ENCODE measurements at regions not wholly inside any gene's neighbourhood (a gene's known extent, or its start where the extent isn't known, plus 50 kb on each side); places are given as distances from the start of the nearest gene placed in this dataset.
"Not testable (repeated sequence)": the region's sequence is repeated elsewhere in the genome, so short reads cannot be mapped to it uniquely, and the experiment has no call there.

DNA sequence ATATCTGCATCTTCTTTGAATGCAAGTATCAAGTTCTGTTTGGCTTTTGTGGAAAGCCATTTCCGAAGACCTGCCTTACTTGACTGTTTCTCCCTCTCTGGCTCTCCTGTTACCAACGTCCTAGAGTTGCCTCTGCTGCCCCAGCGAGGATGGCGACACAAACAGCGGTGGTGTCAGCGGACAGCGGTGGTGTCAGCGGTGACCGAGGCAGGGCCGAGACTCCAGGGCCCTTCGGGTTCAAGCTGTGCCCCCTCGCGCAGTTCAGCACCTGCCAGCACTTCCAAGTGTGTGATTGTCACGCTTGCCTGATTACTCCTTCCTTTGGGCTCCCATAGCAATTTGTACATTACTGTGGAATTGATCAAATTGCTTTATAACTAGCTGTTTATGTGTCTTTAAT lies 336.9 kb upstream of the FAT1 start:
- DNase-seq: no peak

- no peak for DNase-seq
Observed at GRCh38 chr4:187063251-187063650, 339.6 kb upstream of the FAT1 start.

DNA sequence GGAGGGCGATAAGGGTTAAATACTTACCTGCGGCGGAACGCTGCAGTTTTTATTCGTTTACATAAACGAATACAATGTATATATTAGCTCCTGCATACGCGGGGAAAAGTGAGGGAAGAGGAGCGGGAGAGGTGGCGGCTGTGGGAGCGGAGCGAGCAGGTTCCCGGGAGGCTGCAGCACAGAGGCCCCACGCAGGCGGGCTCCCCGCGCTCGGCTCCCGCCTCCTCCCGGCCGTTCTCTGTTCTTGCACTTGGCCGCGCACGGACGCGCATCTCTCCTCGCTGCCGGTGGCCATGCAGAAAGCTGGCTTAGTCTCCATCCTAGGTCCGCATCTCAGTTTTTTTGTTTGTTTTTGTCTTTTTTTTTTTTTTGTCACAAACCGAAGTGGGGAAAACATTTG lies 340.4 kb upstream of the FAT1 start:
- DNase-seq: no peak

DNA sequence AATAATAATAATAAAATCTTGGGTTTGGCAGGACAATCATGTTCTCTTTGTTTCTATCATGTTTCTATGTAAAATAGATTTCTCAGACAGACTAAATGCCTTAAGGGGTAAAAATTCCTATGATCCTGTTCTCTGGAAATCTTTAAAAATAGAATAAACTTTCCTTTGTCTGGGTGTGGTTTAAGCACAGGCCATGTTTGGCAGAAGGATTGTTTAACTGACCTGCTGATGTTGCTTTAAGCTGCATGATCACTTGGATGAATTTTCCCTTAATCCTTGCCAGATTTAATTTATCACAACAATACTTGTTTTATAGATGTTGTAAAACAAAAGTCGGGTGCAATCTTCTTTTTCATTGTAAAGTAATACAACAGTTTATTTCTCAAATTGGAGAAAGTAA lies 341.7 kb upstream of the FAT1 start:
- DNase-seq: no peak

DNA sequence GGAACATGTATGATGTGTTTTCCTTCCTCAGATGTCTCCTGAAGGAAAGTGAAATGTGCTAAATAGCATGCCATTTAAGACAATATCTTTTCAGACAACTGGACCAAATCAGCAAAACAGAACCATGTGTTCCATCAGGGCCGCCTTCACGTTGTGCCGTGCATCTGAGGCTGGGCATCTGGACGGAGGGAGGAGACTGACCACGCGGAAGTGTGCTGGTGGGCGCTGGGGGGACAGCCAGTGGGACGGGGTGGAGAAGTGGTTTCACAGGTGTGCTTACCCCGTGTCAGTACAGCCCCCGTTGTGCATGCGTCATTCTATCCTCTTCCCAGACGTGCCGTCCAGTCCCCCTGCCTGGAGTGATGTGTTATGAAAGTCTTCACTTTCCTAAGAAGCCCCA lies 342.1 kb upstream of the FAT1 start:
- DNase-seq: no peak

DNA sequence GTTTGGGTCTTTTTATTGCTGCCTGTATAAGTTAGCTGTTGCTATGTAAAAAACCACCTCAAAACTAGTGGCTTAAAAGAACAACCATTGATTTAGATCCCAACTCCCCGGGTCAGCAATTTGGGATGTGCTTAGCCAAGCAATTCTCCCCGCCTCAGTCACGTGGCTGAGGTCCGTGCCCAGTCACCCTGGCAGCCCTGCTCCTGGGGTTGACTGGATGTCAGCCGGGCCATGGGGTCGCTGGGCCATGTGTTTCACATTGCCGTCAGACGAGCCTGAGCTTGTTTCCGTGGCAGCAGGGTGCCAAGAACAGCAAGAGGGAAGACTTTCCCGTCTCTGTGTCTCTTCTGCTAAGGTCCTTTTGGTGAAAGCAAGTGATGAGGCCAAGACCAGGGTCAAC lies 345.7 kb upstream of the FAT1 start:
- DNase-seq: no peak

GRCh38 chr4:187070158-187070557 lies 346.5 kb upstream of the FAT1 start:
- no peak for DNase-seq

DNA sequence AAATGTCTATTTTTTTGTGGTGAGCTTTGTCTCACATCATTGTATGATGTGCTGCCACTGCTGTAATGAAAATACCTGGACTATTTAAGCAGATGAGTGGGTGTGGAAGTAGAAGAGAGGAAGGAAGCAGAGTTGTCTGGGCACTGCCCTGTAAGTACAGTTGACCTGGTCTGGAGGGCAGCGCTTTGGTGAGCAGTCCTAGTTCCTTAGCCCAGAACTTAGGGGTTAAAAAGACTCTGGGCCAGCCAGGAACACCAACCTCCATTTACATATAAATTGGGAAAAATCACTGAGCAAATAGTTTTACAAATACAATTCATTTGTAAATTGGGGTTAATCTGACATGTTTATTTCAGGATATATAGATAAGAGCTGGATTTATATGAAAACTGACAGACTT lies 347.1 kb upstream of the FAT1 start:
- no peak for DNase-seq

- no peak for DNase-seq
Observed at GRCh38 chr4:187071946-187072600, 348.4 kb upstream of the FAT1 start.

DNA sequence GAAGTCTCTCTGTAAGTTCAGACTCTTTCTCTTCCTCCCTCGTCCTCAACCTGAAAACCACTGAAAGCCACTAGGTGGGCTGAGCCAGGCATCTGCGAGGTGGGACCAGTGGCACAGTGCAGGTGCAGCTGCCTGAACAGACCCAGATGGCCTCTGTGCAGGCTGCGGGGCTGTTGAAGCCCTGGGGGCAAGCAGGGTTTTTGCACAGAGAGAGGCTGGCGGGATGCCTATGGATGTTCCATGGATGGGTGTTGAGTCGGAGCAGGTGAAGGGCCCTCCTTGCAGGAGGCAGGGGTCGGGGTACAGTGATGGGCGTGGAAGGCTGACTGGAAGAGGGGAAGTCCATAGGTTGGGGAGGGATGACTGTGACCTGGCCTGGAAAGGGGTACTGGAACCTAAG lies 350.2 kb upstream of the FAT1 start:
- DNase-seq: no peak

DNA sequence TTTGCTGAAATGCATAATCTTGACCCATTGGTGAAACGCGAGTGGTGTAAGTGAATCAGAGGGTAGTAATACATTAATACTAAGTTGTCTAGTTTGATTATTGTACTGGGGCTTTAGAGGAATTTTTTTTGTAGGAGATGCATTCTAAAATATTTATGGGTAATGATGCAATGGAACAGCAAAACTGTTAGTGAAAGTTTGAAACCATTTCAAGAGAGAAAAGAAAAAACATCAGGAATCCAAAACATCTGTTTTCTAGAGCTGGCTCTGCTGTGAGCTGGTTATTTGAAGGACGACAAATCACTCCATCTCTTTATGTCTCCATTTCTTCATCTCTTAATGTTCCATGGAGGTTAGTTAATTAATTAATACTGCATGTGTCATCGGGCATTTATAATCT lies 351.9 kb upstream of the FAT1 start:
- no peak for DNase-seq

DNA sequence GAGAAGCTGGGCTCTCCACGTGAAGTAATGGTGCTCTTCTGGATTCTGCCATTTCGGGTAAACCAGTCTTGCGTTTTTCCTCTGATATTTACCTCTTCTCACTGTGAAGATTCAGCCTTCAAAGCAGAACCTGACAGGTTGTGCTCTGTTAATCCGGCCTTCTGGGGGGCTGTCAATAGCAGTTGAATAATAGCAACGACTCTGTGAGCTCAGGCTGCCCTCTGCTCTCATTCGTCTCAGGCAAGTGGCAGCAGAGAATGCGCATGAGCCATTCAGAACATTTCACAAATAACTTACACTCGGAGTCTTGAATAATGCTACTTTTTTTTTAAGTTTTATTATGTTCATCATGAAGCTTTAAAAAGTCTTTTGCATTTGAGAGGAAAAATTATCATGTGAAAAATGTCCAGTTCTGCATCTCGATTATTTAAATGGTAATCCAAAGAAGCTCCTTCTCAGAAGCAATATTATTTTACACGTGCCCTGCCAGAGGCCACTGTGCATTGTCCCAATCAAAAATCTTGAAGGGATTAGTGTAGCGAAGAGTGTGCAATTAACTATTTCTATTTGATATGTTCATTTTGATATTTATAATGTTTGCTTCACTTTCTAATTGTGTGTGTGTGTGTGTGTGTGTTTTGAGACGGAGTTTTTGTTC lies 354.2 kb upstream of the FAT1 start:
- no peak for DNase-seq

DNA sequence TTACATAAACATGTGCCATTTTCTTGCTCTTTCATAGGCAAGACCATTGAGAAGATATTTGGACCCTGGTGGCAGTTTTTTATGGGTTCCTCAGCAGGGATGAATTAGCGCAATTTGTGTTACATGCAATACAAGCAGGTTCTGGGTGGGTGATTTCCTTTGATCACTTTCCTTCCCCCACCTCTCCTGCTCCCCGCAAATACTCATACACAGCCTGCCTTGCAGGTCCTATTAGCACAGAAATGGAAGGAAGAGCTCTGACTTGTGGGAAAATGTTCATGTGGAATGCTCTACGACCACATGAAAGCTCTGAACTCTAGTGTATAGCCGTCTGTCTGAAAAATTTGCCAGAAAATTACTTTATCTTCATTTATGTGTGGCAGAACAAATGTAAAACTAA lies 361.0 kb upstream of the FAT1 start:
- DNase-seq: no peak

DNA sequence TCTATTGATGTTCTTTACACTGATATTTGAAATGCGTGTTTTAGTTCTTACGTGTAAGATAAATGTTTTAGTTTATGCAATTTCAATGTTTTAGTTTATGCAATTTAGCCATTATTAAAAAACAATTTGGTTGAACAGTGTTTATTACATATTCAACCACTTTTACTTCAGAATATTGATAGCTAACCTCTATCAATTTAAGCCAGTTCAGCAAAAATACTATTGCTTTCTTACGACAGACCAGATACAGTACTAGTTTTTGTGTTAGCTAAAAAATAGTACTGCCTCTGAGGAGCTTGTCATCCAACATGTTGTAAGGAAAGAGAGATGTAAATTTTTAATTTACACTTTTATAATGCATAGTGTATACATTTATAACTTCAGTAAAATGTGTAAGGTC lies 361.7 kb upstream of the FAT1 start:
- DNase-seq: no peak

DNA sequence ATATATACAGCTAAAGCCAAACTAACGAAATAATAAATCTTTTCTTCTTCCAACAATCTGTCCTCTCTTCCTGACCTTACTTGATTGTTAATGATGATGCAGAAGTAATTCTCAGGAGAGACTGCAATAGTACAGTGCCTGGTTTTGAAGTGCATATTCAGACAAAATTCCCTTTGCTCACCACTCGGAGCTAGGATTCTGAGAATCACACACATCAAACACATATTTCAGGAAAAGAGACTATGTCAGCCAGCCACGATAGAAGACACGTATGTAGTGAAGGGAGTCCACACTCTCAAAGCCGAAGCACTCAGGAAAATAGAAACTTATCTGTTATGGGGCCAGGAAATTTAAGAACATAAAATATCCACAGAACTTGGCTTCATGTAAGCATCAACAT lies 362.5 kb upstream of the FAT1 start:
- no peak for DNase-seq

DNA sequence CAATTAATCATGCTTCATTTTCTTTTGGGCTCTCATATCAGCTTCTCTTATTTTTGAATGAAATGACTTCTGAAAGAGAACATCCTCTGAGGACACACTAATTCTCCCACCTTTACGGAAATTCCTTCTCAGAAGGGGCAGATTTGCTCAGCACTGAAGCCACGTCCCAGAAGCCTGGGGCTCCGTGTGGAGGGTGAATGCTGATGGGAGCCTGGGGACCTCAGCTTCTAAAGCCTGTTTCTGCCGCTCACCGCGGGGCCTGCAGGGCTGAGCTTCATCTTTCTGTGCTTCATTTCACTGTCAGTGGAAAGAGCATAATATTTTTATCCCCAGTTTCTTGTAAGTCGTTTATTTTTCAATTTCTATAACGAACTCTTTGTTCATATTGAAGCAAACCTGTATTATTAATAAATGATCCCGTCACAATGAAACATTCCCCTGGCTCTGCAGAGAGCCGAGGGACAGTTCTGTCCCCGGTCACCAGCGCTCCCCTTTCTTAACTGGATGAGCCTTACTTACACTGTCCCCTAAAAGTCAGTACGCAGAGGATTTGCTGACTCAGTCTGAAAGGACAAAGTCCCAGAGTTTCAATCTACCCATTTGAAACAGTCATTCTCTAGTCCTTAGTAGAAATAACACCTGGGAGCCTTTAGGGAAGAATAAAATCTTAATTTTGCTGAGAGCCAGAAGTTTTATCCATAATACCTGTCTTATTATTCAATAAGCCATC lies 364.6 kb upstream of the FAT1 start:
- no peak for DNase-seq

- no peak for DNase-seq
Observed at GRCh38 chr4:187090401-187090800, 366.7 kb upstream of the FAT1 start.

DNA sequence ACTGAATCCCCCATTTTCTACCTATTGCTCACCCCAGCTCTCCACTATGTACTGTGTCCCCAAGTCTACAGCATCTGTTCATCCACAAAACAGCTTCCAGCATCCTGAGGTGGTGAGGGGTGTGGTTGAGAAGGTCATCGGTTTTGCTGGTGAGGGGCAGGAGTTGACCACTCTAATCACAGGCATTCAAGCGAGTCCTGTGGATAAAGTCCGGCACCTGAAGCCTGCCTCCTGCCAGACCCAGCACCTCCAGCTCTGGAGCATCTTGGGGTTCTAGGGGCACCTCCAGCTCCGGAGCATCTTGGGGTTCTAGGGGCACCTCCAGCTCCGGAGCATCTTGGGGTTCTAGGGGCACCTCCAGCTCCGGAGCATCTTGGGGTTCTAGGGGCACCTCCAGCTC lies 367.2 kb upstream of the FAT1 start:
- not testable (repeated sequence) for DNase-seq

DNA sequence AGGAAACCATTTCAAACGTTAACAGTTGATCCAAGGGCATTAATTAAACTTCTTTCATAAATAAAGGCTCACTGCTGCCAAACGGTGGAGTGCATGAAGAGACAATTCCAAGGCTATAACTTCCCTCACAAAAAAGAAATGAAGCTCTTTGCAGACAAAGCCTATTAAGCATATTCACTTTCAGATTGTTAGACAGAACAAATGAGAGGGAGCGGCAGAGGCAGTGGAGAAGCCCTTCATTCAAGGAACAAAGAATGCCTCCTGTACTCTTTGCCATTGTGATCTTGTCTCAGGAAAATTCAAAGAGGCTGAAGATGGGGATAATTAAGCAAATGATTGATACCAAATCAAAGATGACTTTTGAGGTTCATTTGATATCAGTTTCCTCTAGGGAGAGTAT lies 370.5 kb upstream of the FAT1 start:
- DNase-seq: no peak

DNA sequence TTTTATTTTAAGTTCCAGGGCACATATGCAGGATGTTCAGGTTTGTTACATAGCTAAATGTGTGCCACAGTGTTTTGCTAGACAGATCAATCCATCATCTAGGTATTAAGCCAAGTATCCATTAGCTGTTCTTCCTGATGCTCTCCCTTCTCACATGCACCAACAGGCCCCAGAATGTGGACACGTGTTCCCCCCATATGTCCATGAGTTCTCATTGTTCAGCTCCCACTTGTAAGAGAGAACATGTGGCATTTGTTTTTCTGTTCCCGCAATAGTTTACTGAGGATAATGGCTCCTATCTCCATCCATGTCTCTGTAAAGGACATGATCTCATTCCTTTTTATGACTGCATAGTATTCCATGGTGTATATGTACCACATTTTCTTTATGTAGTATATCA lies 374.8 kb upstream of the FAT1 start:
- DNase-seq: no peak

DNA sequence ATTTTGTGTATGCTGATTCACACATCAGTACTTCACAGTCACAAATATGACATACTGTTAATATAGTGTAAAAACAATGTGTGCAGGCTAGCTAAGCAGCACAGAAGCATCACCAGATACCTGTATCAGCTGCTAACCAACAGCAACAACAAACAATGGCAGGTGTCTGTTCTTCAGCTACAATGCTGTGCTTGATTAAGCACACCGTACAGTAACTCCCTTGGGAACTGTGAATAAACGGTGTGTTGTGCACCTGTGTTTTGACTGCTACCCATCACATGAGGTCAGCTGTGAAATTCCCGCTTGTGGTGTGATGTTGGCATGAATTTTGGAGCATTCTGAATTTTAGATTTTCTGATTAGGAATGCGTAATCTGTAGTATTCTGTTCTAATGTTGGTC lies 379.7 kb upstream of the FAT1 start:
- DNase-seq: no peak

GRCh38 chr4:187108845-187109244 lies 385.2 kb upstream of the FAT1 start:
- DNase-seq: no peak

GRCh38 chr4:187109636-187110035 lies 386.0 kb upstream of the FAT1 start:
- DNase-seq: no peak

Data from amygdala (tissue), 56 donors.